Smooth muscle cell (in vitro differentiated cells): ENCODE measurements at regions not wholly inside any gene's neighbourhood (a gene's known extent, or its start where the extent isn't known, plus 50 kb on each side); places are given as distances from the start of the nearest gene placed in this dataset.

Experiments used
- DNase-seq: peaks from one replicate; lab custom pipeline; 2025; ENCODE audit not compliant: unreplicated experiment; lab: John Stamatoyannopoulos, UW
- H2AFZ ChIP-seq: fragments of 200-600 bp; sonication (generic); 2 replicates; pipeline ENCODE4 v1.6.0; 2016; ENCODE audit warnings: antibody characterized with exemption, low read depth, mild to moderate bottlenecking
- H3F3A ChIP-seq: fragments of 200-600 bp; sonication (generic); 2 replicates; pipeline ENCODE4 v1.6.0; 2017; ENCODE audit warnings: antibody characterized with exemption, low read depth
- H3K27ac ChIP-seq: fragments of 200-600 bp; sonication (generic); 2 replicates; pipeline ENCODE4 v1.5.1; 2016; ENCODE audit warnings: low read depth, mild to moderate bottlenecking
- H3K27me3 ChIP-seq: fragments of 200-600 bp; sonication (generic); 2 replicates; pipeline ENCODE4 v1.6.1; 2016; ENCODE audit warnings: low read depth, mild to moderate bottlenecking
- H3K36me3 ChIP-seq: fragments of 200-600 bp; sonication (generic); 2 replicates; pipeline ENCODE4 v1.5.1; 2016; ENCODE audit warnings: low read depth
- H3K4me1 ChIP-seq: fragments of 200-600 bp; sonication (generic); 2 replicates; pipeline ENCODE4 v1.5.1; 2016; ENCODE audit warnings: low read depth
- H3K4me2 ChIP-seq: fragments of 200-600 bp; sonication (generic); 2 replicates; pipeline ENCODE4 v1.6.0; 2016; ENCODE audit warnings: mild to moderate bottlenecking
- H3K4me3 ChIP-seq: fragments of 200-600 bp; sonication (generic); 2 replicates; pipeline ENCODE4 v1.5.1; 2016; ENCODE audit warnings: mild to moderate bottlenecking
- H3K79me2 ChIP-seq: fragments of 200-600 bp; sonication (generic); 2 replicates; pipeline ENCODE4 v1.6.0; 2016; ENCODE audit warnings: low read depth, mild to moderate bottlenecking
- H3K9ac ChIP-seq: fragments of 200-600 bp; sonication (generic); 2 replicates; pipeline ENCODE4 v1.6.0; 2016; ENCODE audit warnings: low read depth
- H3K9me3 ChIP-seq: fragments of 200-600 bp; sonication (generic); replicated peaks from 2 replicates; pipeline ENCODE4 v1.5.1; 2016; ENCODE audit warnings: low read depth
- H4K20me1 ChIP-seq: fragments of 200-600 bp; sonication (generic); 2 replicates; pipeline ENCODE4 v1.6.0; 2016; ENCODE audit warnings: low read depth
- CTCF ChIP-seq: fragments of 200-600 bp; sonication (generic); IDR thresholded peaks from 2 replicates; pipeline ENCODE4 v1.5.1; 2017; ENCODE audit warnings: borderline replicate concordance, mild to moderate bottlenecking, antibody characterized with exemption; ENCODE audit not compliant: insufficient read depth, poor library complexity, severe bottlenecking
- WGBS: methylation state at CpG from one replicate; pipeline ENCODE4 v1.1.7; 2016; ENCODE audit warnings: low lambda C conversion rate; 5-methylcytosine and 5-hydroxymethylcytosine counted together

DNA sequence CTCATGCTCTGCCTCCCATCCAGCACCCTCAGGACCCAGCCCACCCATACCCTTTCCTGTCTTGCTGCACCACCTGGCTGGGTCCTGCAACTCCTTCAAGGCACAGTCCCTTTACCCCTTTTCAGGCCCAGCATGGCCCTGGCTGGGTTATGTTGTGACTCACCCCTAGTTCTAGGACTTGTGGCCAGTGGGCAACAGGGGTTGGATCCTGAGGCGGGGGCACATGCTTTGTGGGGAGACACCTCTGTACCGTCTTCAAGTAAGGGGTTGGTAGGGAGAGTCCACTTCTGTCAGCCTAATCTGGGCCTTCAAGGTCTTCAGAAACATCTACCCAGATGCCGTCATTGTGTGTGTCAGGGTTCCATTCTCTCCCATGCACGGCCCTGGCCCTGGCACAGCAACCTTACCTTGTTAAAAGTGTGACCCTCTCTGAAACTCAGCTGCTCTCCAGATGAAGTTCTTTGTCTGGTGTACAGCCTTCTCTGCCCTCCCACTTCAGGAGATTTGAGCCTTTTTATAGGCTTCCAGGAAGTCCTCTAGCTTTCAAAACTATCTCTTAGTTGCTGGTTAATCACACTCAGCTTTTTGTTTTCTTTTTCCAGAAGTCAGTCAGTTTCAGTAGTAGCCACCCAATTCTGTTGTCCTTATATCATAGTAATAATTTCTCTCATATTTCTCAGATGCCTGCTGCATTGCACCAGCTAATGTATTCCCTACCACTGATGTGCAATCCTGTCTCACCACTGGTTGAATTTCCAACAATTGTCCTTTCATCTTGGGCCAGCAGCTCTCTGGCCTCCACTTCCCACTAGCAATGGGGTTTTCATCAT, 107.3 kb downstream of the NRN1 start:
- Histone ChIP-seq H3F3A (no peaks in the 10 kb centered on the region), H3K79me2 (no peaks in the 10 kb centered on the region), H3K4me1 (peaks cover 4% of the 10 kb centered on the region), H2AFZ (no peak overlapping the region), H4K20me1 (no peaks in the 10 kb centered on the region), H3K27ac (no peak overlapping the region), H3K36me3 (no peaks in the 10 kb centered on the region), H3K4me3 (no peak overlapping the region), H3K9me3 (no peaks in the 10 kb centered on the region), H3K9ac (no peak overlapping the region), H3K27me3 (no peaks in the 10 kb centered on the region), H3K4me2 (no peak overlapping the region)
- no peak for DNase-seq
- WGBS, result 91% methylated on average over 4 of the region's 4 CpGs
- no peak for TF ChIP-seq CTCF

- Histone ChIP-seq H2AFZ (no peak overlapping the region), H4K20me1 (no peaks in the 10 kb centered on the region), H3F3A (no peaks in the 10 kb centered on the region), H3K4me2 (no peak overlapping the region), H3K27ac (no peak overlapping the region), H3K79me2 (no peaks in the 10 kb centered on the region), H3K27me3 (no peaks in the 10 kb centered on the region), H3K36me3 (no peaks in the 10 kb centered on the region), H3K4me1 (peaks cover 4% of the 10 kb centered on the region), H3K9ac (no peak overlapping the region), H3K9me3 (no peaks in the 10 kb centered on the region), H3K4me3 (no peak overlapping the region)
- TF ChIP-seq CTCF, result no peak
- WGBS, result 86% methylated on average over 8 of the region's 8 CpGs
- DNase-seq, result no peak
These were observed 108.2 kb downstream of the NRN1 start for GRCh38 chr6:5898563-5898962.

- Histone ChIP-seq H3K9ac (no peak overlapping the region), H3K79me2 (no peaks in the 10 kb centered on the region), H3K4me1 (peaks cover 4% of the 10 kb centered on the region), H3F3A (no peaks in the 10 kb centered on the region), H3K27me3 (no peaks in the 10 kb centered on the region), H2AFZ (no peak overlapping the region), H4K20me1 (no peaks in the 10 kb centered on the region), H3K4me2 (no peak overlapping the region), H3K4me3 (no peak overlapping the region), H3K9me3 (no peaks in the 10 kb centered on the region), H3K36me3 (no peaks in the 10 kb centered on the region), H3K27ac (no peak overlapping the region)
- no peak for TF ChIP-seq CTCF
- no peak for DNase-seq
- 100% methylated on average over 1 of the region's 1 CpG for WGBS
These were observed 108.6 kb downstream of the NRN1 start for GRCh38 chr6:5898102-5898501.
